ENCODE measurements at regions not wholly inside any gene's neighbourhood (a gene's known extent, or its start where the extent isn't known, plus 50 kb on each side); places are given as distances from the start of the nearest gene placed in this dataset.
"Not testable (repeated sequence)": the region's sequence is repeated elsewhere in the genome, so short reads cannot be mapped to it uniquely, and the experiment has no call there.

- no peak for DNase-seq (ENCODE audit: low read depth, low spot score)
Observed at GRCh38 chr4:100034023-100034664, 84.1 kb upstream of the H2AZ1 start.

- DNase-seq (ENCODE audit: low read depth, low spot score) = no peak
Observed at GRCh38 chr4:100026066-100026465, 76.0 kb upstream of the H2AZ1 start.

GRCh38 chr4:100023800-100024199 lies 73.7 kb upstream of the H2AZ1 start:
- DNase-seq (ENCODE audit: low read depth, low spot score) = no peak

DNA sequence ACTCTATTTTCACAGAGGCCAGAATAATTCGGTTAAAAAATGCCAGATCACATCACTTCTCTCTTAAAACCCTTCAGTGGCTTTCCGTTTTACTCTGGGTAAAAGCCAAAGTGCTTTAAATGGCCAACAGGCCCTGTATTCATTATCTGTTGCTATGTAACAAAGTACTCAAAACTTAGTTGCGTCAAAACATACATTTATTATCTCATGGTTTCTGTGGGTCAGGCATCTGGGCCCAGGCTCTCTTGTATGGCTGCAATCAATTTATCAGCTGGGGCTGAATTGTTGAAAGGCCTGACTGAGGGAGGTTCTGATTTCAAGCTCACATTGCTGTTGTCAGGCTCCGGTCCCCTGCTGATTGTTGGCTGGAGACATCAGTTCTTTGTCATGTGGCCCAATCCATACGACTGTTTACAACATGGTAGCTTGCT lies 72.7 kb upstream of the H2AZ1 start:
- DNase-seq (ENCODE audit: low read depth, low spot score) = peak; percentile 36

GRCh38 chr4:100019821-100020220 lies 69.7 kb upstream of the H2AZ1 start:
- DNase-seq (ENCODE audit: low read depth, low spot score) = no peak

DNA sequence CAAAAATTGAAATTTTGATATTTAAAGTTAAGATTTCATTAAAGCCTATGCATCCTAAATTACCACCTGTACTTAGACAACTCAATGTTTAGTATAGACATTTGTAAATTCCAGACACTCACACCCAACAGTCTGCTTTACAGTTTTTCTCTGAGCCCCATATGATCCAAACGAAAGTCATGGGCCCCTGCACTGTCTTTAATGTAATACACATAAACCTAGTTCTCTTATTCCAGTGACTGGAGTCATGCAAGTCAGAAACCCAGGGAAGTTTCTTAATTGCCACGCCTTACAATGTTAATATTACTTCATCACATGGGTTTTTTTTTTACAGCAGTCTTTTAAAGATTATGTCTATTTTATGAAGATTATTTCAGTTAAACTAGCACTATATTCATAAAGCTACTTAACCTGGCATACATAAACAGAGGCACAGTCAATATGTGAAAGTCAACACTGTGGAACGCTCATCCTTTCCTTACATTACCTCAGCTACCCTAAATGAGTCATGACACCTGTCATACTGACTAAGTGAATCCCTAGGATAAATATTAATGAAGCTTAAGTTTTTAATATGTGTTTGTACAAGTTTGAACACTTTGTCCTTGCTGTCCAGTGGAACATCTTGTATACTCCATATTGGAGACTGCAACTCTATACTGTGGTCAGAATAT lies 67.7 kb upstream of the H2AZ1 start:
- DNase-seq (ENCODE audit: low read depth, low spot score) = no peak

- no peak for DNase-seq (ENCODE audit: low read depth, low spot score)
Observed at GRCh38 chr4:100016191-100016590, 66.1 kb upstream of the H2AZ1 start.

DNA sequence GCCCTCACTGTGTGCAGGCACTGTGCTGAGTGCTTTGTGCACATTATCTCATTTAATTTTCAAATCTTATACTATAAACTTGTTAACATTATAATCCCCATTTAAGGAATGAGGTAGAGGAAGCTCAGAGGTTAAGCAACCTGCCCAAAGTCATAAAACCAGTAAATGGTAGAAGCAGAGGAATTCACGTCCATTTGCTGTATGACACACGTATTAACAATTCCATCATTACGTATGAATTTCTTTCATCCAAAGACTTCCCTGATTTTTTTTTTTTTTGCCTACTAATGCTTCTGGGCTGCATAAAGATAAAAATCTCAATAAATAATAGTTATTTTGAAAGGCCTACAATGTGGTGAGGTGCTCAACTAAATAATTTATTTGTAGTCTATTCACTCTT lies 64.5 kb upstream of the H2AZ1 start:
- DNase-seq (ENCODE audit: low read depth, low spot score) = no peak

- DNase-seq (ENCODE audit: low read depth, low spot score) = no peak
Observed at GRCh38 chr4:100009490-100009889, 59.4 kb upstream of the H2AZ1 start.

DNA sequence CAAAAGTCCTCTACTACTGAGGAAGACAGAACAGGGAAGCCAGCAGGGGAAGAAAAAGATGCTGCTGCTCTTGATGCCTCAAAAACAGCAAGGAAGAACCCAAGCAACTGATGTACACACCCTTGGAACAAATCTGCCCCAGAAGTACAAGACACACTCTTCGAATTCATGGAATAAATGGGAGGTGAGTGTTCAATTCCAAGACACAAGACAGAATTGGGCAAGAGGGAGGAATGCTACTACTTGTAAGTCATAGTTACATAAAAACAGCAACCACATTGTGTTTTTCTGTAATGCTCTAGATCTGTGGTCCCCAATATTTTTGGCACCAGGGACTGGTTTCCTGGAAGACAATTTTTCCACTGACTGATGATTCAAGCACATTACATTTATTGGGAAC lies 58.0 kb upstream of the H2AZ1 start:
- DNase-seq (ENCODE audit: low read depth, low spot score) = no peak

GRCh38 chr4:100006161-100006560 lies 56.1 kb upstream of the H2AZ1 start:
- DNase-seq (ENCODE audit: low read depth, low spot score) = not testable (repeated sequence)
